ENCODE measurements at regions not wholly inside any gene's neighbourhood (a gene's known extent, or its start where the extent isn't known, plus 50 kb on each side); places are given as distances from the start of the nearest gene placed in this dataset.

DNA sequence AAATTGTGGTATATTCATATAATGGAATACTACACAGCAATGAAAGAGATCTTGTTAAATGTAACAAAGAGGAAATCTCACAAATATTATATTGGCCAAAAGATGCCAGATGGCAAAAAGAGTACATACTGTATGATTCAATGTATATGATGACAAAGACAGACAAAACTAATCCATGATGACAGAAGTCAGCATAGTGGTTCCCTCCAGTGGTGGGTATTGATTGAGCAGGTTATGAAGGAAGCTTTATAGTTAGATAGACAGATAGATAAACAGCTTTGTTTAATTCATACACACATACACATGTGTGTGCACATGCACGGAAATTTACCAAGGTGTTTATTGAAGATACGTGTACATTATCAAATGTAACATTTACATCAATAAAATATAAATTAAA, 74.4 kb upstream of the SMIM36 start:
- H3K9me3 ChIP-seq (ENCODE audit: control insufficient read depth, insufficient read depth, low read depth, low read length): no peaks in the 10 kb centered on the region
- no peak overlapping the region for H3K27ac ChIP-seq (ENCODE audit: extremely low read depth, low read depth, low read length)
- ChIA-PET CTCF (interaction anchor here (1.0 kb wide), 1 partner anchor 53 kb away, joined by 3 read pairs; no protein-coding TSS in a partner anchor), POLR2A (no interaction called here)
- TF ChIP-seq, protein P1, sequence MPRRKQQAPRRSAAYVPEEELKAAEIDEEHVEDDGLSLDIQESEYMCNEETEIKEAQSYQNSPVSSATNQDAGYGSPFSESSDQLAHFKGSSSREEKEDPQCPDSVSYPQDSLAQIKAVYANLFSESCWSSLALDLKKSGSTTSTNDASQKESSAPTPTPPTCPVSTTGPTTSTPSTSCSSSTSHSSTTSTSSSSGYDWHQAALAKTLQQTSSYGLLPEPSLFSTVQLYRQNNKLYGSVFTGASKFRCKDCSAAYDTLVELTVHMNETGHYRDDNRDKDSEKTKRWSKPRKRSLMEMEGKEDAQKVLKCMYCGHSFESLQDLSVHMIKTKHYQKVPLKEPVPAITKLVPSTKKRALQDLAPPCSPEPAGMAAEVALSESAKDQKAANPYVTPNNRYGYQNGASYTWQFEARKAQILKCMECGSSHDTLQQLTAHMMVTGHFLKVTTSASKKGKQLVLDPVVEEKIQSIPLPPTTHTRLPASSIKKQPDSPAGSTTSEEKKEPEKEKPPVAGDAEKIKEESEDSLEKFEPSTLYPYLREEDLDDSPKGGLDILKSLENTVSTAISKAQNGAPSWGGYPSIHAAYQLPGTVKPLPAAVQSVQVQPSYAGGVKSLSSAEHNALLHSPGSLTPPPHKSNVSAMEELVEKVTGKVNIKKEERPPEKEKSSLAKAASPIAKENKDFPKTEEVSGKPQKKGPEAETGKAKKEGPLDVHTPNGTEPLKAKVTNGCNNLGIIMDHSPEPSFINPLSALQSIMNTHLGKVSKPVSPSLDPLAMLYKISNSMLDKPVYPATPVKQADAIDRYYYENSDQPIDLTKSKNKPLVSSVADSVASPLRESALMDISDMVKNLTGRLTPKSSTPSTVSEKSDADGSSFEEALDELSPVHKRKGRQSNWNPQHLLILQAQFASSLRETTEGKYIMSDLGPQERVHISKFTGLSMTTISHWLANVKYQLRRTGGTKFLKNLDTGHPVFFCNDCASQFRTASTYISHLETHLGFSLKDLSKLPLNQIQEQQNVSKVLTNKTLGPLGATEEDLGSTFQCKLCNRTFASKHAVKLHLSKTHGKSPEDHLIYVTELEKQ (tag by site-specific recombination; IDR thresholded peaks at IDR 0.05; ENCODE audit: borderline replicate concordance): no peak
- no peak for TF ChIP-seq FEZF1 (tag by site-specific recombination; IDR thresholded peaks at IDR 0.05)
- TF ChIP-seq ZNF610 (tag by site-specific recombination; IDR thresholded peaks at IDR 0.05; ENCODE audit: borderline replicate concordance): no peak
- no peak for TF ChIP-seq SCRT1 (tag by site-specific recombination; IDR thresholded peaks at IDR 0.05; ENCODE audit: borderline replicate concordance)
- TF ChIP-seq ZNF37A (tag by site-specific recombination; IDR thresholded peaks at IDR 0.05): no peak
- TF ChIP-seq GLIS1 (tag by site-specific recombination; IDR thresholded peaks at IDR 0.05): no peak
- no peak for TF ChIP-seq ZNF184 (tag by site-specific recombination; IDR thresholded peaks at IDR 0.05)
- TF ChIP-seq ZNF596 (tag by site-specific recombination; IDR thresholded peaks at IDR 0.05): no peak
- no peak for TF ChIP-seq ZBTB17 (tag by site-specific recombination; IDR thresholded peaks at IDR 0.05)
- no peak for TF ChIP-seq SETDB1 (IDR thresholded peaks at IDR 0.05; ENCODE audit: insufficient read length, low read length)
- no peak for TF ChIP-seq ZNF155 (tag by site-specific recombination; IDR thresholded peaks at IDR 0.05)
- H3K4me1 ChIP-seq (ENCODE audit: control insufficient read depth, insufficient read depth, low read length): no peaks in the 10 kb centered on the region
- H3K36me3 ChIP-seq (ENCODE audit: control insufficient read depth in 2 of 2, insufficient read depth in 1 of 2, low read length in 2 of 2): no peaks in the 10 kb centered on the region
- no peak overlapping the region for H3K4me3 ChIP-seq (ENCODE audit: low read depth, low read length)

DNA sequence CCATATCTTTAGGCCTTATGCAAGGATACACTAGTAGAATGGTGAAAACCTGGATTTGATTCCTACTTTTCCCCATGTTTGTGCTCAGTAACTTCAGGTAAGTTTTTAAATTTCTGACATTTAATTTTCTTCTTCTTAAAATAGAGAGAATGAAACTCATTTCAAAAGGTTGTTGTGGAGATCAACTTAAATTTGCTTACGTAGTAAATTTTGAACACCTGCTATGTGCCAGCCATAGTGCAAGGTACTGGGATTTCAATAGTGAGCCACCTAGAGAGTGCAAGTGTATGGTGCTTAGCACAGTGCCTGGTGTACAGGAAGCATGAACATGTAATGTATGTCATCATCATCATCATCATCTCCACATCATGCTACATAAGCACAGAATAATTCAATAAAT, 73.6 kb upstream of the SMIM36 start:
- ChIA-PET POLR2A (no interaction called here), CTCF (no interaction called here)
- TF ChIP-seq ZNF837 (tag by site-specific recombination; IDR thresholded peaks at IDR 0.05): no peak
- TF ChIP-seq ZSCAN23 (tag by site-specific recombination; IDR thresholded peaks at IDR 0.05): no peak
- TF ChIP-seq, protein P2, sequence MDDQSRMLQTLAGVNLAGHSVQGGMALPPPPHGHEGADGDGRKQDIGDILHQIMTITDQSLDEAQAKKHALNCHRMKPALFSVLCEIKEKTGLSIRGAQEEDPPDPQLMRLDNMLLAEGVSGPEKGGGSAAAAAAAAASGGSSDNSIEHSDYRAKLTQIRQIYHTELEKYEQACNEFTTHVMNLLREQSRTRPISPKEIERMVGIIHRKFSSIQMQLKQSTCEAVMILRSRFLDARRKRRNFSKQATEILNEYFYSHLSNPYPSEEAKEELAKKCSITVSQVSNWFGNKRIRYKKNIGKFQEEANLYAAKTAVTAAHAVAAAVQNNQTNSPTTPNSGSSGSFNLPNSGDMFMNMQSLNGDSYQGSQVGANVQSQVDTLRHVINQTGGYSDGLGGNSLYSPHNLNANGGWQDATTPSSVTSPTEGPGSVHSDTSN (CRISPR knock-in tag; IDR thresholded peaks at IDR 0.05): no peak
- no peak for TF ChIP-seq SCRT2 (tag by site-specific recombination; IDR thresholded peaks at IDR 0.05)
- TF ChIP-seq ZNF37A (tag by site-specific recombination; IDR thresholded peaks at IDR 0.05): no peak
- TF ChIP-seq ZNF624 (tag by site-specific recombination; IDR thresholded peaks at IDR 0.05): no peak
- TF ChIP-seq, protein P3, sequence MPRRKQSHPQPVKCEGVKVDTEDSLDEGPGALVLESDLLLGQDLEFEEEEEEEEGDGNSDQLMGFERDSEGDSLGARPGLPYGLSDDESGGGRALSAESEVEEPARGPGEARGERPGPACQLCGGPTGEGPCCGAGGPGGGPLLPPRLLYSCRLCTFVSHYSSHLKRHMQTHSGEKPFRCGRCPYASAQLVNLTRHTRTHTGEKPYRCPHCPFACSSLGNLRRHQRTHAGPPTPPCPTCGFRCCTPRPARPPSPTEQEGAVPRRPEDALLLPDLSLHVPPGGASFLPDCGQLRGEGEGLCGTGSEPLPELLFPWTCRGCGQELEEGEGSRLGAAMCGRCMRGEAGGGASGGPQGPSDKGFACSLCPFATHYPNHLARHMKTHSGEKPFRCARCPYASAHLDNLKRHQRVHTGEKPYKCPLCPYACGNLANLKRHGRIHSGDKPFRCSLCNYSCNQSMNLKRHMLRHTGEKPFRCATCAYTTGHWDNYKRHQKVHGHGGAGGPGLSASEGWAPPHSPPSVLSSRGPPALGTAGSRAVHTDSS (tag by site-specific recombination; IDR thresholded peaks at IDR 0.05): no peak
- H3K4me1 ChIP-seq (ENCODE audit: control insufficient read depth, insufficient read depth, low read length): no peaks in the 10 kb centered on the region
- H3K9me3 ChIP-seq (ENCODE audit: control insufficient read depth, insufficient read depth, low read depth, low read length): no peaks in the 10 kb centered on the region
- no peak overlapping the region for H3K27ac ChIP-seq (ENCODE audit: extremely low read depth, low read depth, low read length)
- no peak overlapping the region for H3K4me3 ChIP-seq (ENCODE audit: low read depth, low read length)
- H3K36me3 ChIP-seq (ENCODE audit: control insufficient read depth in 2 of 2, insufficient read depth in 1 of 2, low read length in 2 of 2): no peaks in the 10 kb centered on the region

Measured in HEK293 (cell line).